Cerebellar cortex (tissue), 1 donor: ENCODE measurements at regions not wholly inside any gene's neighbourhood (a gene's known extent, or its start where the extent isn't known, plus 50 kb on each side); places are given as distances from the start of the nearest gene placed in this dataset.

ENCODE experiments used
- DNase-seq: peaks from one replicate; pipeline ENCODE4 v3.0.0-alpha.2; 2015; ENCODE audit warnings: low spot score

DNA sequence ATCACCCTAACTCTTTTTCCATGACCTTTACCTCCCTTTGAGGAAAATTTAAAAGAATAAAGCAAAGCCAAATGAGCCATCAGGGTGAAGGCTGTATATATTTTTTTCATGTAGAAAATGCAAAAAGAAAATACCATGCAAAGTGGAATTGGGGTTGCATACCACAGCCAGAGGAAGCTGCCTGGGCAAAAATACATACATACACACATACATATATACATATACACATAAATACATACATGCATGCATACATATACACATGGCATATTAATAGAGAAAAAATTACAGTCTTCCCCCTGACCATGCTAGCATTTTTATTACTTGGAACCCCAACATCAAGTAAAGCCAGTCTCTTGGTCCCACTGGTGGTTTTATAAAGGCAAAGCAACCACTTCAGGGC is 63.7 kb upstream of the TMCO5A start:
- no peak for DNase-seq

GRCh38 chr15:37872661-37873060 is 61.8 kb upstream of the TMCO5A start:
- DNase-seq = no peak

DNA sequence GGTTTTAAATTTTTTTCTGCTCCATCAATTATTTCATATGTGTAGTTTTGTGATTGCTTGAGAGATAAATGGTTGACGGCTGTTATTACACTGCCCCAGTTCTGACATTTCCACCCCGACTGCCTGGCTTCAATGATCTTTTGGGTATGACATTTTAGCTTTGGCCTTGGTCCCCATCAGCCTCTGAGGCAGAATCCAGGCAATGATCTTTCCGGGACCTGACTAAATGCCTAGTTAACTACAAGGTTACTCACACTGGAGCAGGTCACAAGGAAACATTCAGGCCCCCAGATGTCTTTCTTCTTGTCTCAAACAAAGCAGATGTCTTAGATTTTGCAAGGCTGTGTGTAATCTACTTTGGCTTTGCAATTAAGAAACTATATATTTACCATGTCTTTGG is 61.1 kb upstream of the TMCO5A start:
- DNase-seq = no peak

DNA sequence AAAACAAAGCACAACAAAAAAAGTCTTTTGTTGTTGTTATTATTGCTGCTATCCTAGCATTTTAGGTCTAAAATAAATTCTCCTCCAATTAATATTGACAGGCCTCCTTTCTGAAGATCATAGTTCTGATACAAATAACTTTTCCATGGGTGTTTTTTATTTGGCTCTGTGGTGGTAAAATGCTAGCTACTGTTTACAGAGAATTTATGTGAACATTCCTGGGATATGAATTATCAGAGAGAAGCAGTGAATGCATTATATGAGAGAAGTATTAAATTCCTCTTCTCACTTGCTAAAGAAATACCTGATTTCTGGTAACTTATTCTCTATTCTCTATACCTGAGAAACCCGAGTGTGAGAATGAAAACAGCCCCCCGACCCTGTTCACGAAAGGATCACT is 57.5 kb upstream of the TMCO5A start:
- DNase-seq = no peak

GRCh38 chr15:37877851-37878741 is 56.3 kb upstream of the TMCO5A start:
- no peak for DNase-seq

DNA sequence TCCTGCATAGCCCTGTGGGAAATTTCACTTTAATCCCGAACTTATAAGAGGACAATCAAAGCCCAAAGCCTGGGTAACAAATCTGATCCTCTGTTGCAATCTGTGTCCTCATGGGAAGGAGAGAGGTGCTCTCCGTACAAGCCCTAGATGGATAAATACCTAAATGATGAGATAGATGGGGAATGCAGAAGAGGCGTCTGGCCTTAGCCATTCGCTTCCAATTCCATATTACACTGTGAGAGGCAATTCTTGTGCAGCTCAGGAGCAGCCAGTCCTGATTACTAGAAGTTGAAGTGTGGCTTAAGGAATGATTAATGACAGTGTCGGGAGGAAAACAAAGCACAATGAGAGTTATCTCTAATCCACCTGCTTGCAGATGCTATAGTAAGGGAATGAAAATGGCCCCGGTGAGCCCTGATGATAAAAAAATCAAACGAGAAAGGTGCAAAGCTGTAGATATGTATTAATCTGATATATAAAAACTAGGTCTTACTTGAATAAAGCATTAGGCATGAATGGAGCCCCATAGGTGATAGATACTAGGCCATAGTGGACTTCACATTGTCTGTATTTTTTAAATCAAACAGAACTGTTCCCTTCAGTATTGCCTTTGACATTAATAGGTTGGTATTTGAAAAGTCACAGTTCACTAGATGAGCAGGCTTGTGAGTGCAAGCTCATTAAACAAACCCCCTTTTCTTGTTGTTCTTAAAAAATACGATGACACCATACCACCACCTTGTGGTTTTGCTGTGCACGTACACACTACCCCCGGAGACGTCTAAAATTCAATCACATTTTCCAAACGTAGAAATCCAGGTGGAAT is 54.2 kb upstream of the TMCO5A start:
- peak; percentile 41 for DNase-seq

- no peak for DNase-seq
These were observed 53.6 kb upstream of the TMCO5A start for GRCh38 chr15:37880835-37881153.

- DNase-seq = no peak
These were observed 53.0 kb upstream of the TMCO5A start for GRCh38 chr15:37881237-37882013.

DNA sequence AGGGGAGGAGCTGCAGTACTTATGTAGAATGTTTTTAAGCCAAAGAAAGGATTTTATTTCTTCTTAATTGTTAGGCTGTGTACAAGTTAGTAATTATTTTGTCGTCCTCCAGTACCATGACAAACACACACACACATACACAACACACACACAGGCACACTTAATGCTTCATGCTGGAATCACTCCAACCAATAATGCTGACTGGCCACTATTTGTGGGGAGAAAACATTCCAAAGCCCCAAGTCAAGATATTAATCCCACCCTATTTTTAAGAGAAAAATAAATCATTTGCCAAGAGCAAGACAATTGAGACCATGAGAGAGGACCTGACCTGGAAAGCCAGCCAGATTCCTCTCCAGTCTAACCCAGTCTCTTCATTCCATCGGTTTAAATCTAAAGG is 51.8 kb upstream of the TMCO5A start:
- no peak for DNase-seq
